HepG2 (cell line): ENCODE measurements at regions not wholly inside any gene's neighbourhood (a gene's known extent, or its start where the extent isn't known, plus 50 kb on each side); places are given as distances from the start of the nearest gene placed in this dataset.

Experiments used
- ATAC-seq: fragments of 200-7000 bp; cut with Tn5 transposase; 3 replicates; pipeline ENCODE4 v1.9.1; 2020; ENCODE audit warnings: mild to moderate bottlenecking, moderate library complexity
- BruUV-seq: library from RNA; stranded (reverse); fragments of 400-500 nt; replicated peaks from 2 replicates; lab custom pipeline; 2021; lab: Mats Ljungman, UMichigan
- CTCF ChIA-PET: fragments of 300-600 bp; formaldehyde crosslinking; extraction: SDS; loops from one replicate; lab custom pipeline; 2021; ENCODE audit warnings: low total read pairs, inconsistent platforms, low intra/inter-chr PET ratio; lab: Yijun Ruan, JAX
- POLR2A ChIA-PET: fragments of 350-600 bp; sonication (Branson Sonifier 250); formaldehyde crosslinking; loops from one replicate; lab custom pipeline; 2020; ENCODE audit warnings: antibody characterized with exemption, inconsistent platforms; lab: Yijun Ruan, JAX
- DNase-seq: peaks from one replicate; pipeline ENCODE4 v3.0.0-alpha.2; 2015; ENCODE audit warnings: low spot score
- FAIRE-seq: peaks from 3 replicates; lab custom pipeline; 2011; peaks lifted over from hg19 to GRCh38; lab: Jason Lieb, UNC
- H2AFZ ChIP-seq: one replicate; pipeline ENCODE4 v1.6.1; 2011; ENCODE audit warnings: low read length, inconsistent platforms
- H3K27ac ChIP-seq: fragments of 300-600 bp; 3 replicates; pipeline ENCODE4 v1.8.0; 2011; ENCODE audit warnings: mixed run types, mild to moderate bottlenecking, mixed read lengths, low read length, inconsistent platforms; ENCODE audit not compliant: insufficient read depth; ENCODE audit errors: extremely low read length
- H3K27me3 ChIP-seq, 2 experiments: fragments of 200-600 bp in 1 of 2; 2 replicates in 1 of 2; 3 replicates in 1 of 2; pipeline versions ENCODE4 v1.6.0 to v1.8.0; 2011; ENCODE audit warnings: low read length in 2 of 2, mild to moderate bottlenecking in 2 of 2, moderate library complexity in 2 of 2, inconsistent platforms in 1 of 2; ENCODE audit not compliant: insufficient read depth in 2 of 2, control insufficient read depth in 1 of 2
- H3K36me3 ChIP-seq, 2 experiments: fragments of 200-600 bp in 1 of 2; replicated peaks in 1 of 2; 2 replicates in 1 of 2; 3 replicates in 1 of 2; pipeline versions ENCODE4 v1.5.1 to v1.8.0; 2011; ENCODE audit warnings: low read length in 2 of 2, inconsistent platforms in 1 of 2; ENCODE audit not compliant: insufficient read depth in 2 of 2, control insufficient read depth in 1 of 2
- H3K4me1 ChIP-seq: 2 replicates; pipeline ENCODE4 v1.5.1; 2012; ENCODE audit warnings: low read length, inconsistent platforms; ENCODE audit not compliant: insufficient read depth
- H3K4me2 ChIP-seq: 2 replicates; pipeline ENCODE4 v1.6.0; 2011; ENCODE audit warnings: low read depth, low read length, inconsistent platforms
- H3K4me3 ChIP-seq, 3 experiments: fragments of 200-600 bp in 1 of 3; sonication (generic), shearing (Covaris generic) in 1 of 3; replicated peaks in 1 of 3; 2 replicates each; pipeline ENCODE4 v1.5.1; 2011 to 2016; ENCODE audit warnings: low read length in 3 of 3, inconsistent platforms in 2 of 3, low read depth in 2 of 3, mild to moderate bottlenecking in 2 of 3, control low read depth in 1 of 3, mixed read lengths in 1 of 3; ENCODE audit not compliant: insufficient read depth in 1 of 3
- H3K79me2 ChIP-seq: one replicate; pipeline ENCODE4 v1.6.1; 2011; ENCODE audit warnings: low read length, inconsistent platforms; ENCODE audit not compliant: insufficient read depth
- H3K9ac ChIP-seq: 2 replicates; pipeline ENCODE4 v1.6.0; 2011; ENCODE audit warnings: mild to moderate bottlenecking, low read depth, low read length, inconsistent platforms; ENCODE audit not compliant: insufficient read depth
- H3K9me3 ChIP-seq: 2 replicates; pipeline ENCODE4 v1.5.1; 2012; ENCODE audit warnings: mild to moderate bottlenecking, low read length
- H4K20me1 ChIP-seq: 2 replicates; pipeline ENCODE4 v1.6.0; 2011; ENCODE audit warnings: inconsistent platforms, mild to moderate bottlenecking, low read length, moderate library complexity; ENCODE audit not compliant: insufficient read depth
- GLMP ChIP-seq: sonication (generic); formaldehyde crosslinking; IDR thresholded peaks from 2 replicates; pipeline ENCODE4 v1.9.0; 2021; ENCODE audit warnings: missing genetic modification reagents, mild to moderate bottlenecking, borderline replicate concordance
- HMG20B ChIP-seq: conservative IDR thresholded peaks from 2 replicates; pipeline ENCODE4 v1.6.1; 2016; ENCODE audit warnings: missing genetic modification reagents, missing compliant biosample characterization
- HOXA3 ChIP-seq: sonication (generic); formaldehyde crosslinking; IDR thresholded peaks from 2 replicates; pipeline ENCODE4 v1.5.0; 2020; ENCODE audit warnings: missing genetic modification reagents
- PRDM15 ChIP-seq: sonication (generic); formaldehyde crosslinking; IDR thresholded peaks from 2 replicates; pipeline ENCODE4 v1.4.0; 2020; ENCODE audit warnings: missing genetic modification reagents
- ZBTB33 ChIP-seq: sonication (generic); formaldehyde crosslinking; IDR thresholded peaks from 2 replicates; pipeline ENCODE4 v1.4.0; 2020; ENCODE audit warnings: missing genetic modification reagents
- ZFP91 ChIP-seq: sonication (generic); formaldehyde crosslinking; IDR thresholded peaks from 2 replicates; pipeline ENCODE4 v1.9.0; 2022; ENCODE audit warnings: missing genetic modification reagents, mild to moderate bottlenecking, borderline replicate concordance
- ZSCAN25 ChIP-seq: sonication (generic); formaldehyde crosslinking; IDR thresholded peaks from 2 replicates; pipeline ENCODE4 v1.8.0; 2022; ENCODE audit warnings: mild to moderate bottlenecking, missing genetic modification reagents
- ZSCAN30 ChIP-seq: sonication (generic); formaldehyde crosslinking; IDR thresholded peaks from 2 replicates; pipeline ENCODE4 v1.5.0; 2020; ENCODE audit warnings: mild to moderate bottlenecking, missing genetic modification reagents
- WGBS: methylation state at CpG from one replicate; pipeline ENCODE4 v1.1.6; 2017; ENCODE audit warnings: low lambda C conversion rate; 5-methylcytosine and 5-hydroxymethylcytosine counted together
- in situ Hi-C: cut with HindIII; loops from 2 replicates; pipeline ENCODE4 v1.10.0; 2017; ENCODE audit warnings: low pct_unique_long_range_greater_than_20kb; ENCODE audit not compliant: extremely low pct_ligation_motif_present
- intact Hi-C: fragments of 100-400 bp; cut with micrococcal nuclease; formaldehyde crosslinking; loops from one replicate; pipeline ENCODE4 v1.10.0; 2022; ENCODE audit not compliant: unreplicated experiment

GRCh38 chr18:37702841-37703240 is 137.2 kb upstream of the CELF4 start:
- ChIA-PET POLR2A (no interaction called here), CTCF (no interaction called here)
- ATAC-seq, result no peak
- Histone ChIP-seq H3K79me2 (no peaks in the 10 kb centered on the region), H3K4me3 (no peak overlapping the region), H2AFZ (no peak overlapping the region), H3K36me3 (no peaks in the 10 kb centered on the region), H3K9me3 (no peaks in the 10 kb centered on the region), H3K9ac (no peak overlapping the region), H3K27ac (no peak overlapping the region), H3K27me3 (no peaks in the 10 kb centered on the region), H4K20me1 (no peaks in the 10 kb centered on the region), H3K4me1 (no peaks in the 10 kb centered on the region), H3K4me2 (no peak overlapping the region)
- BruUV-seq, result no TSS peak
- in situ Hi-C loops (no loop called here), intact Hi-C loops (no loop called here)
- TF ChIP-seq PRDM15 (CRISPR knock-in tag), result no peak
- no peak for FAIRE-seq
- no peak for DNase-seq
- WGBS, result 0% methylated on average over 2 of the region's 2 CpGs

- CTCF ChIA-PET, result no interaction called here
- Histone ChIP-seq H3K27me3 (no peaks in the 10 kb centered on the region), H2AFZ (no peak overlapping the region), H3K9ac (no peak overlapping the region), H3K79me2 (no peaks in the 10 kb centered on the region), H3K27ac (no peak overlapping the region), H3K4me1 (no peaks in the 10 kb centered on the region), H3K4me2 (no peak overlapping the region), H4K20me1 (no peaks in the 10 kb centered on the region), H3K4me3 (no peak overlapping the region), H3K9me3 (no peaks in the 10 kb centered on the region), H3K36me3 (no peaks in the 10 kb centered on the region)
- in situ Hi-C loops, result no loop called here
- intact Hi-C loops, result no loop called here
- DNase-seq, result no peak
- no peak for FAIRE-seq
- 0% methylated on average over 3 of the region's 3 CpGs for WGBS
- POLR2A ChIA-PET, result no interaction called here
- no peak for ATAC-seq
- BruUV-seq, result no TSS peak
- TF ChIP-seq GLMP (CRISPR knock-in tag) (no peak), ZBTB33 (CRISPR knock-in tag) (no peak), ZSCAN25 (CRISPR knock-in tag) (no peak), HOXA3 (CRISPR knock-in tag) (no peak), ZFP91 (no peak), ZSCAN30 (CRISPR knock-in tag) (no peak), HMG20B (CRISPR knock-in tag) (no peak)
Measured at GRCh38 chr18:37701967-37702366, 136.4 kb upstream of the CELF4 start.
